Stimulated activated CD4-positive, alpha-beta T cell treated with anti-CD3 and anti-CD28 coated beads, Interleukin-12 subunit alpha, Interleukin-12 subunit beta, amount 100 ng/mL, for 4 hours (primary cell): ENCODE measurements at regions not wholly inside any gene's neighbourhood (a gene's known extent, or its start where the extent isn't known, plus 50 kb on each side); places are given as distances from the start of the nearest gene placed in this dataset.
"Not testable (repeated sequence)": the region's sequence is repeated elsewhere in the genome, so short reads cannot be mapped to it uniquely, and the experiment has no call there.

Experiments
- DNase-seq: peaks from one replicate; pipeline ENCODE4 v3.0.0-alpha.2; 2020

DNA sequence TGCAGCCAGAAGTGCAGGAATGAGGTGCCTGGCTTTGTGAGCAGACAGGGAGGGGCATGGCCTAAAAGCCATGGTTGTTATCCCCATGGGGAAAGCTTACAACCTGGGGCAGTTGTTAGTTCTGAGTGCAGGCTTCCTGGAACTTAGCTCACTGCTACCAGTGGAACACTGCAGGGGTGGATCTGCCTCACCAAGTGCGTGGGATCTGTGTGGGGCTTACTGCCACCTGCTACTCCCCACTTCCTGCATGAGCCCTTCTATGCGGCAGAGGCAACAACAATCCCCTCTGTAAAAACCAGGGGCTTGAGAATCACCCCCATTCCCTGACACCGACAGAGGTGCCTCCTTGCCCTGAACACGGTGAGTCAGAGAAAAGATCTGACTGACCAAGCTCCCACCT, 174.6 kb downstream of the SPIN4 start:
- DNase-seq = not testable (repeated sequence)

DNA sequence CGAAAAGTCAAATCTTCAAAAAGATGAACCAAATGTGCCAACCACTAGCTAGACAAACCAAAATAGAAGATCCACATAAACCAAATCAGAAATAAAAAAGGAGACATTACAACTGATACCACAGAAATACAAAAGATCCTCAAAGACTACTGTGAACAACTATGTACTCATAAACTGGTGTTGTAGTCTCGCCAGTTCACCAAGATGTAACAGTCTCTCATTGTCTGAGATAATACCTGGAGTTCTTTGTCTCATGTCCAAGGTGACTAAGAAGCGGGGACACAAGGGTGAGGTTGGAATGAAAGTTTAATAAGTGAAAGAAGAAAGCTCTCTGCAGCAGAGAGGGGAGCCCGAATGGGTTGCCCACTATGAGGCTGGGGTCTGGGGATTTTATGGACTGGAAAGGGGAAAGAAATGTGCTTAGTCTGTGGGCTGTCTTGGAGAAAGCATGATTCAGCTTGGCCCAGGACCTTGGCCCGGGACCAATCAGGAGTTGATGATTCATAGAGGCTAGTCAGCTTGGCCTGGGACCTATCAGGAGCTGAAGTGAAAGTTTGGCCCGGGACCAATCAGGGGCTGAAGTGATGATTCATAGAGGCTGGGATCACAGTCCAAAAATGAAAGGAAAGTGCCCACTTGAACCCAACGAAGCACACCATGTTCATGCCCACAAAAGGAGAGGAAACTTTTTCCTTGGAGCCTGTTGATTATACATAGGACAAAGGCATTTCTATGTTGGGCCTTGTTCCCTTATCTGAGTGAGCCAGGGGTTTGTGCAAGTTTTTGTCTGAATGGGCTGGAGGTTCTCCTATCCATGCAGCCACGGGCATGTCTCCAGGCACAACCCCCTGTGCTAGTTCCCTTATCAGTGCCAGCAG, 177.1 kb downstream of the SPIN4 start:
- not testable (repeated sequence) for DNase-seq

GRCh38 chrX:63169416-63169815, 181.7 kb downstream of the SPIN4 start:
- not testable (repeated sequence) for DNase-seq

- not testable (repeated sequence) for DNase-seq
Observed at GRCh38 chrX:63168949-63169348, 182.2 kb downstream of the SPIN4 start.

- DNase-seq = not testable (repeated sequence)
Observed at GRCh38 chrX:63167002-63167401, 184.1 kb downstream of the SPIN4 start.

- not testable (repeated sequence) for DNase-seq
Observed at GRCh38 chrX:63160994-63161393, 190.1 kb downstream of the SPIN4 start.

- DNase-seq = not testable (repeated sequence)
Observed at GRCh38 chrX:63160340-63160739, 190.8 kb downstream of the SPIN4 start.

DNA sequence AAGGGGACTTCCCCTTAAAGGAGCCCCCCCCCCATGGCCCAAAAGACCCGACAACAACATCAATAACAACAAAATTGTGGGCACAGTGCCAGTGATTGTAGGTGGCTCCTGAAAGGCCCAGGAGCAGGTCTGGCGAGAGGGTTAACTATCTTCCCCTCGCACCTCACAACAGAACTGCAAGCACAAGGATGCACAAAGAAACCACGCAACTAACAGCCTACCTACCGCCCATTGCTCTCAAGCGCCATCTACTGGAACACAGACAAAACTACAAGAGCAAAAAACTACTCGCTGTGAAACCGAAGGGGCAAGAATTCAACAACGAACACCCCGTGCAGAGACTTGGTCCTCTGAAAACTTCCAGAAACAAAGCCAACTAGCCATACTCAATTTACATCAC, 205.6 kb downstream of the SPIN4 start:
- not testable (repeated sequence) for DNase-seq

DNA sequence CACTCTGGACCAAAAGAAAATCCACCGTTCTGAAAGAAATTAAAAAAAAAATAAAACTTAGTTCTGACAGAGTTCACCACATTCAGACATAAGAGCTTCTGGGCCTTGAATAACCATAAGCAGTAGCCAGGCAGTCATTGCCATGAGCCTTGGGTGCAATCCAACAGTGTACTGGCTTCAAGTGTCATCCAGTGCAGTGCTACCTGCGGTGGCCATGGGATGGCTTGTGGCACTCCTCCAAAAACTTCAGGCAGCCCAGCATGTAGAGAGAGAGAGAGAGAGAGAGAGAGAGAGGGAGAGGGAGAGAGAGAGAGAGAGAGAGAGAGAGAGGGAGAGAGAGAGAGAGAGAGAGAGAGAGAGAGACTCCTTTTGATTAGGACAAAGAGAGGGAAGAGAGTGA, 208.5 kb downstream of the SPIN4 start:
- DNase-seq = not testable (repeated sequence)

- not testable (repeated sequence) for DNase-seq
Observed at GRCh38 chrX:63135859-63136258, 215.3 kb downstream of the SPIN4 start.

- DNase-seq = peak; percentile 3
Observed at GRCh38 chrX:63128509-63128908, 222.6 kb downstream of the SPIN4 start.

- no peak for DNase-seq
Observed at GRCh38 chrX:63115196-63115595, 235.9 kb downstream of the SPIN4 start.

GRCh38 chrX:63101879-63102620, 249.1 kb downstream of the SPIN4 start:
- DNase-seq = no peak

GRCh38 chrX:63058204-63058603, 292.9 kb downstream of the SPIN4 start:
- no peak for DNase-seq

DNA sequence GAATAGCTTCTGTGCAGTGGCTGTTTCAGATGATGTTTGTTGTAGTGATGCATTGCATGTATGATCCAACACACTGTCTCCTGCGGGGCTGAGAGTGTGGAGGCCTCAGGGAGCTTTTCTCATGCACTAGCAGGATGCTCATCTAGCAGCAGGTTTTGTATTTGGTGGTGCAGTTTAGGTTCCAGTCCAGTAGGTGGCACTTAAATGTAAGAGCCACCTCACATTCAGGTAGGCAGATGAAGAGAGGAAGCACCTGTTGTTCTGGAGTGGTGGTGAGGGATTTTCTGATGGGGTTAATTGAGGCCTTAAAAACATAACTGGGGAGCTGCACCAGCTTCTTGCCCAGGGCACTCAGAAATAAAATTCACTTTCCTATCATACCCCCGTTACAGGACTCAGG, 300.9 kb downstream of the SPIN4 start:
- DNase-seq = no peak

DNA sequence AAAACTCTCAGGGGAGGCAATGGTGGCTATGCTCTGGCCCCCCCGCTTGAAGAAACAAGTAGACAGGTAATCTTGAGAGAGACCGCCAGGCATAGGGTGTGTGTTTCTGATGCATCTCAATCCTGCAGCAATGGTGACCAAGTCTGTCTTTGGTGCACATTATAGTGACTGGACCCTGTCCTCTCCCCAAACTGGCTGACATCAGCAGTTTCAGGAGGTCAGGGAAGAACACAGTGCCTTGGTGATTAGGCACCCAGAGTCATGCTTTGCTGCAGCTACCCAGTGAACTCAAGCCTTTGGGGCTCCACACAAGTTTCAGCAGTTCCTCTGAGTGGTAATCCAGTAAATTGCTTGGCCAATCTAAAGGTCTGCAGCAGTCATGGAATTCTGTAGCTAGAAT, 318.3 kb downstream of the SPIN4 start:
- DNase-seq = no peak

DNA sequence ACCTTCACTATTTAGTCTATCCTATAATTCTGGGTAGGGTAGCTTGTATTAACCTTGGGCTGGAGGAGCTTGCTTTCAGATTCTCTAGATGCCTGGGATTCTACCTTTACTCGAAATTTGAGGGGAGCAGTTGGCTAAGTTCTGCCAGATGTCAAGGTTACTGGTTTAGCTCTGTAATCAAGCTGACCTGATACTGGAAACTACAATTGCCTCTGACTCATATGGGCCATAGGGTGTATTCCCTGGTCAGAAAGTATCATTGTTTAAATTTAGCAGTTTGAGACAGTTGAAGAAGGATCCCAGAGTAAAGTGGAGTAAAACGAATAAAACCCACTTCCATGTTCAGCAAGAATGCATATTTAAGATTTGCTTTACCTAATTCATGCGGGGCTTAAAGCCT, 337.6 kb downstream of the SPIN4 start:
- no peak for DNase-seq

- DNase-seq = no peak
Observed at GRCh38 chrX:63012574-63012973, 338.6 kb downstream of the SPIN4 start.

DNA sequence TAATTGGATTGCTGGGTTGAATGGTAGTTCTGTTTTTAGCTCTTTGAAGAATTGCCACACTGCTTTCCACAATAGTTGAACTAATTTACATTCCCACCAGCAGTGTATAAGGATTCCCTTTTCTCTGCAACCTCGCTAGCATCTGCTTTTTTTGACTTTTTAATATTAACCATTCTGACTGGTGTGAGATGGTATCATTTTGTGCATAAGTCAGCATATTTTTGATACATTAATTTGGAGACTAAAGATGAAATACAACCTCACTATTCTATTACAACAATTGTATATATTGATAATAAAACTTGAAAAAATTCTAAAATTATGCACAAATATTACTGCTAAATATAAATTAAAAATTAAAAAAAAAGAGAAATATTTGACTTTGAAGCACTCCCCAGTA, 350.9 kb downstream of the SPIN4 start:
- not testable (repeated sequence) for DNase-seq
